PC-9 (cell line): ENCODE measurements at regions not wholly inside any gene's neighbourhood (a gene's known extent, or its start where the extent isn't known, plus 50 kb on each side); places are given as distances from the start of the nearest gene placed in this dataset.

Source experiments
- BruUV-seq: library from RNA; stranded (reverse); fragments of 400-500 nt; replicated peaks from 2 replicates; lab custom pipeline; 2021; lab: Mats Ljungman, UMichigan
- CTCF ChIA-PET: fragments of 300-600 bp; sonication (Branson Sonifier 250); formaldehyde crosslinking; loops from one replicate; lab custom pipeline; 2022; ENCODE audit warnings: antibody characterized with exemption; lab: Charles Lee
- POLR2A ChIA-PET: fragments of 300-600 bp; sonication (Branson Sonifier 250); formaldehyde crosslinking; loops from one replicate; lab custom pipeline; 2022; ENCODE audit warnings: antibody characterized with exemption; ENCODE audit not compliant: unreplicated experiment; lab: Charles Lee
- DNase-seq, 2 experiments: peaks; one replicate each; pipeline versions ENCODE4 v3.0.0 to v3.0.0-alpha.2; 2015 to 2022; ENCODE audit warnings: mixed read lengths in 1 of 2
- H2AFZ ChIP-seq: fragments of 200-600 bp; sonication (generic); 2 replicates; pipeline ENCODE4 v1.8.1; 2017; ENCODE audit warnings: antibody characterized with exemption
- H3F3A ChIP-seq: fragments of 200-600 bp; sonication (generic); 2 replicates; pipeline ENCODE4 v1.8.1; 2017; ENCODE audit warnings: antibody characterized with exemption, mild to moderate bottlenecking, low read depth; ENCODE audit not compliant: insufficient read depth
- H3K27ac ChIP-seq: fragments of 200-600 bp; sonication (generic); 2 replicates; pipeline ENCODE4 v1.6.1; 2016; ENCODE audit warnings: mixed run types
- H3K27me3 ChIP-seq: fragments of 200-600 bp; sonication (generic); 2 replicates; pipeline ENCODE4 v1.6.1; 2016; ENCODE audit warnings: low read depth, mixed run types; ENCODE audit not compliant: insufficient read depth
- H3K36me3 ChIP-seq: fragments of 200-600 bp; sonication (generic); 2 replicates; pipeline ENCODE4 v1.6.1; 2016; ENCODE audit warnings: low read depth, mixed run types
- H3K4me1 ChIP-seq: fragments of 200-600 bp; sonication (generic); replicated peaks from 2 replicates; pipeline ENCODE4 v1.6.1; 2016; ENCODE audit warnings: mixed run types; ENCODE audit not compliant: insufficient read depth
- H3K4me2 ChIP-seq: fragments of 200-600 bp; sonication (generic); 2 replicates; pipeline ENCODE4 v1.6.1; 2017; ENCODE audit warnings: mixed run types
- H3K4me3 ChIP-seq: fragments of 200-600 bp; sonication (generic); 2 replicates; pipeline ENCODE4 v1.6.1; 2016; ENCODE audit warnings: mixed run types
- H3K79me2 ChIP-seq: fragments of 200-600 bp; sonication (generic); 2 replicates; pipeline ENCODE4 v1.6.1; 2017; ENCODE audit warnings: low read depth, mixed run types
- H3K9me2 ChIP-seq: fragments of 200-600 bp; sonication (generic); 2 replicates; pipeline ENCODE4 v1.8.1; 2017; ENCODE audit warnings: mild to moderate bottlenecking; ENCODE audit not compliant: insufficient read depth
- H3K9me3 ChIP-seq: fragments of 200-600 bp; sonication (generic); 2 replicates; pipeline ENCODE4 v1.8.1; 2016; ENCODE audit warnings: low read depth; ENCODE audit not compliant: insufficient read depth
- H4K20me1 ChIP-seq: fragments of 200-600 bp; sonication (generic); 2 replicates; pipeline ENCODE4 v1.8.1; 2017; ENCODE audit not compliant: insufficient read depth
- EZH2 ChIP-seq: fragments of 200-600 bp; sonication (generic); IDR thresholded peaks from 2 replicates; pipeline ENCODE4 v1.8.0; 2017; ENCODE audit warnings: antibody characterized with exemption, low read depth
- intact Hi-C: fragments of 100-400 bp; cut with micrococcal nuclease; formaldehyde crosslinking; loops from one replicate; pipeline ENCODE4 v1.10.0; 2022; ENCODE audit not compliant: unreplicated experiment
- TF ChIP-seq, protein P1 (sequence below): fragments of 200-600 bp; sonication (generic); conservative IDR thresholded peaks from 2 replicates; pipeline ENCODE4 v1.6.1; 2017; ENCODE audit warnings: mixed run types, antibody characterized with exemption, mild to moderate bottlenecking, moderate library complexity

DNA sequence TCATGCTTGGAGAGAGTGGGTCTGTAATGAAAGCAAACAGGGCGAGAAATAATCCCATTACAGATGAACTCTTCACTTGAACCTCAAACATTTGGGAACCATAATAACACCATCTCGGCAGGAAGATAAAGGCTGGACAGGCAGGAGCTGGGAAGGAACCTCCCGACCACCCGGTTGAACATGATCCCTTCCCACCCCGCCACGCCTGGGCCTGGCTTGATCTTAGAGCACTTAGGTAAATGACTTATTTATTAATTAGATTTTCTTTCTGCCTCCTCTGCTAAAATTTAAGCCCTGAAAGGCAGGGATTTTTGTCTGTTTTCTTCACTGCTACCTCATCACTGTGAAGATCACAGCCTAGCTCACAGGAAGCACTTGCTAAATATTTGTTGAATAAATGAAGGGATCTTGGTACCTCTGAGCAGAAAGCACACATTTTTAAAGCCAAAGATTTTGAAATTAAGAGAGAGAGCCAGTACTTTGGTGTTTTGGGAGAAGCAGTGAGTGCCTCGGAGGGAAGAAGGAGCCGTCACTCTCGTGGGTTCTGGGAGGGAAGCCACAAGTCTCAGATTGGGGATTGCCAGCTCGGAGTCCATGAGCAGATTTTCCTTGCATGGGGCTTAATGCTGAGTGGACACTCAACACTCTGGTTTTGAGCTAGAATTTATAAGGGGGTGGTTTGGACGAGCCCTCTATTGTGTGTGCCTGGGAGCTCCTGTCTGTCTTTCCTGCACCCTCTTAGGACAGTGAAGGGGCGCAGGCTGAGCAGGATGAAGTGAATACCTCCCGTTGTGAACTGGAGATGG is 133.3 kb downstream of the MACROH2A1 start:
- intact Hi-C loops: no loop called here
- Histone ChIP-seq H3K27me3 (no peaks in the 10 kb centered on the region), H3K4me1 (no peaks in the 10 kb centered on the region), H4K20me1 (no peaks in the 10 kb centered on the region), H2AFZ (no peak overlapping the region), H3K4me3 (no peak overlapping the region), H3F3A (no peaks in the 10 kb centered on the region), H3K79me2 (no peaks in the 10 kb centered on the region), H3K4me2 (no peak overlapping the region), H3K9me2 (no peaks in the 10 kb centered on the region), H3K27ac (no peak overlapping the region), H3K9me3 (no peaks in the 10 kb centered on the region), H3K36me3 (no peaks in the 10 kb centered on the region)
- ChIA-PET CTCF (no interaction called here), POLR2A (no interaction called here)
- DNase-seq: no peak
- TF ChIP-seq, protein P1, sequence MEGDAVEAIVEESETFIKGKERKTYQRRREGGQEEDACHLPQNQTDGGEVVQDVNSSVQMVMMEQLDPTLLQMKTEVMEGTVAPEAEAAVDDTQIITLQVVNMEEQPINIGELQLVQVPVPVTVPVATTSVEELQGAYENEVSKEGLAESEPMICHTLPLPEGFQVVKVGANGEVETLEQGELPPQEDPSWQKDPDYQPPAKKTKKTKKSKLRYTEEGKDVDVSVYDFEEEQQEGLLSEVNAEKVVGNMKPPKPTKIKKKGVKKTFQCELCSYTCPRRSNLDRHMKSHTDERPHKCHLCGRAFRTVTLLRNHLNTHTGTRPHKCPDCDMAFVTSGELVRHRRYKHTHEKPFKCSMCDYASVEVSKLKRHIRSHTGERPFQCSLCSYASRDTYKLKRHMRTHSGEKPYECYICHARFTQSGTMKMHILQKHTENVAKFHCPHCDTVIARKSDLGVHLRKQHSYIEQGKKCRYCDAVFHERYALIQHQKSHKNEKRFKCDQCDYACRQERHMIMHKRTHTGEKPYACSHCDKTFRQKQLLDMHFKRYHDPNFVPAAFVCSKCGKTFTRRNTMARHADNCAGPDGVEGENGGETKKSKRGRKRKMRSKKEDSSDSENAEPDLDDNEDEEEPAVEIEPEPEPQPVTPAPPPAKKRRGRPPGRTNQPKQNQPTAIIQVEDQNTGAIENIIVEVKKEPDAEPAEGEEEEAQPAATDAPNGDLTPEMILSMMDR: no peak
- TF ChIP-seq EZH2: no peak
- no TSS peak for BruUV-seq

GRCh38 chr5:135264451-135265440 is 134.3 kb downstream of the MACROH2A1 start:
- no peaks in the 10 kb centered on the region for H3K79me2 ChIP-seq
- H3K27me3 ChIP-seq: no peaks in the 10 kb centered on the region
- H3K9me2 ChIP-seq: no peaks in the 10 kb centered on the region
- H3K36me3 ChIP-seq: no peaks in the 10 kb centered on the region
- TF ChIP-seq EZH2: no peak
- TF ChIP-seq, protein P1: no peak
- H3K4me1 ChIP-seq: no peaks in the 10 kb centered on the region
- no TSS peak for BruUV-seq
- no peak overlapping the region for H2AFZ ChIP-seq
- H3K4me3 ChIP-seq: no peak overlapping the region
- H4K20me1 ChIP-seq: no peaks in the 10 kb centered on the region
- no peaks in the 10 kb centered on the region for H3F3A ChIP-seq
- no peak overlapping the region for H3K27ac ChIP-seq
- H3K9me3 ChIP-seq: no peaks in the 10 kb centered on the region
- POLR2A ChIA-PET: no interaction called here
- intact Hi-C loops: loop anchor here (5.0 kb wide), 1 partner anchor 33 kb away; no protein-coding TSS in a partner anchor
- CTCF ChIA-PET: no interaction called here
- H3K4me2 ChIP-seq: no peak overlapping the region
- no peak for DNase-seq

GRCh38 chr5:135263022-135263668 is 135.9 kb downstream of the MACROH2A1 start:
- H3F3A ChIP-seq: no peaks in the 10 kb centered on the region
- POLR2A ChIA-PET: no interaction called here
- TF ChIP-seq EZH2: no peak
- TF ChIP-seq, protein P1: no peak
- H3K9me2 ChIP-seq: no peaks in the 10 kb centered on the region
- intact Hi-C loops: loop anchor here (5.0 kb wide), 1 partner anchor 34 kb away; no protein-coding TSS in a partner anchor
- H3K4me3 ChIP-seq: no peak overlapping the region
- H3K4me1 ChIP-seq: no peaks in the 10 kb centered on the region
- H3K36me3 ChIP-seq: no peaks in the 10 kb centered on the region
- CTCF ChIA-PET: no interaction called here
- no peaks in the 10 kb centered on the region for H3K79me2 ChIP-seq
- H3K4me2 ChIP-seq: no peak overlapping the region
- H2AFZ ChIP-seq: no peak overlapping the region
- BruUV-seq: no TSS peak
- no peak for DNase-seq
- no peaks in the 10 kb centered on the region for H4K20me1 ChIP-seq
- H3K27me3 ChIP-seq: no peaks in the 10 kb centered on the region
- no peaks in the 10 kb centered on the region for H3K9me3 ChIP-seq
- H3K27ac ChIP-seq: no peak overlapping the region
